ENCODE measurements at regions not wholly inside any gene's neighbourhood (a gene's known extent, or its start where the extent isn't known, plus 50 kb on each side); places are given as distances from the start of the nearest gene placed in this dataset.

DNA sequence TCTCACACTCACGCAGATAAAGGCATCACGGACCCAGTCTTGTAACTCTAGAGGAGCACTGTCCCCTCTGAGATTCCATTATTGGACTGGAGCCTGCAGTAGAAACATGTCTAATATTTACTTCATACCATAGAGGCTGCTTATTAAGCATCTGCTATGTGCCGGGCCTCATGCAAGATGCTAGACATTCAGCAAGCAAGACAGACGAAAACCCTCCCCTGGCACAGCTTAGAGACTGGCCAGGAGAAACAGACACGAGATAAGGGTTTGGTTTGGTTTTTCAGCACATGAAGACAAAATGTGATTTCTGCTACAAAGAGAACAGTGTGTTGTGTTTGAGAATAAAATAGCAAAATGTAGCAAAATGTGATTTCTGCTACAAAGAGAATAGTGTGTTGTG, 719.2 kb downstream of the MED13L start:
- no peak for DNase-seq

- DNase-seq: no peak
These were observed 723.9 kb downstream of the MED13L start for GRCh38 chr12:115553622-115554021.

DNA sequence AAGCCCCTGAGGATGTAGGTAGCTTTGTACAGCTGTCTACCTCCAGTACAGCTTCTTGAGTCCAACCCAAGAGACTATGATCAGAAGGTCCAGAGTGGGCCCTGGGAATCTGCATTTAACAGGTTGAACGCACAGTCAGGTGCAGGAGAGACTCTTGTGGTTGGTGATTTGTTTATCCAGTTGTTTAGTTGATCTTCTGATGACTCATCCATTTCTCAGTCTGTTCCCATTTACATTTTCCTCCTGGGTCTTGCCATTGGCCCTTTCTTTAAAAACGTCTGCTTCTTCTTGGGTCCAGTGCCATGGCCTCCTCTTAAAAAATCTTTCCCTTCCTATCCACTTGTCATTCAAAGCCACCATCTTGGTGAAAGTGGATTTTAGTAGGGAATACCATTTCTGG, 734.2 kb downstream of the MED13L start:
- DNase-seq: no peak

- DNase-seq: no peak
These were observed 734.8 kb downstream of the MED13L start for GRCh38 chr12:115542656-115543055.

GRCh38 chr12:115541891-115542421, 735.5 kb downstream of the MED13L start:
- no peak for DNase-seq

DNA sequence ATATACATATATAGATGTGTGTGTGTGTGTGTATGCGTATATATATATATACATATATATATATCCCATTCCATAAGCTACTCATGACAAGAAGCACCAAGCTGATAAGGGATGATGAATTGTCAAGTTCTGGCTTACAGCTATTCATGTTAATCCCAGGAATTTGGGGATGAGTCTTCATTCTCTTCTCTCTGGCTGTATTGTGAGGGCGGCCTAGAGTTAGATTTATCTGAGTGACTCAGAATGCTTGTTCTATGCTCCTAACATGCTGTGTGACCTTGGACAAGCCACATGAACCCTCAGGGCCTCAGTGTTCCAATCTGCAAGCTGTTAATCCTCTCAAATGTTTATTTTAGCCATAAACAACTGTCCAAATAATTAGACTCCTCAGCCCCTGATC, 749.0 kb downstream of the MED13L start:
- no peak for DNase-seq

GRCh38 chr12:115521771-115522409, 755.6 kb downstream of the MED13L start:
- DNase-seq: no peak

- DNase-seq: no peak
These were observed 757.6 kb downstream of the MED13L start for GRCh38 chr12:115519887-115520286.

GRCh38 chr12:115519359-115519758, 758.1 kb downstream of the MED13L start:
- no peak for DNase-seq

GRCh38 chr12:115517913-115518312, 759.6 kb downstream of the MED13L start:
- no peak for DNase-seq

DNA sequence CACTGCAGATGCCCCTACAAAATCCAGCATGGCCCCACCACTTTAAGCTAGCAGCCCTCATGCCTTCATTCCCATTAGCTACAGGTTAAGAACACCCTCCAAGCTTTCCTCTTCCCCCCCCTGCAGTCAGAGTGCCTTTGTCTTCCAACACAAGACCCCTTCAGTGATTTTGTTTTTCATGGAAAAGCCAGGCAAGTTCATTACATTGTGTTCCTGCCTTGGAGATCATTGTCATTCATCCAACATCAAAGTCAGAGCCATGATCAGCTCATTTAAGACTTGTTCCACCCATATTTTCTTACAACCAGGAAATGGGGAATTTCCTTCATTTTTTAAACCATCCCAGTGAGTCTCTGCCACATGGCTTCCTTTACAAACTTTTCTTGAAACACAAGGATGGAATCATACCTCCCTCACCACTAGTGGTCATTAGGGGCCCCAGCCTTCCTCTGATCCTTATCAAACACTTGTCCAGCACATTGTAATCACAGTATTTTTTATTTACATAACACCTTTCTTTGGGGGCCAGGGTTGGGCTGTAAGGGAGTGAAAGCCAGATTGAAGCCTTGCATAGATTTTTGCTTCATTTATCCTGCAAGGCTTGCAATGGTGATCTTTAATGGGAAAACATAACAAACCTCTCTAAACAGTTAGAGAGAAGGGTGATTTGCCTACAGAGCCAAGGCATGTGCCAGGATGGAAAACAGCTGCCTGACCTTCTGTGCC, 765.3 kb downstream of the MED13L start:
- no peak for DNase-seq

DNA sequence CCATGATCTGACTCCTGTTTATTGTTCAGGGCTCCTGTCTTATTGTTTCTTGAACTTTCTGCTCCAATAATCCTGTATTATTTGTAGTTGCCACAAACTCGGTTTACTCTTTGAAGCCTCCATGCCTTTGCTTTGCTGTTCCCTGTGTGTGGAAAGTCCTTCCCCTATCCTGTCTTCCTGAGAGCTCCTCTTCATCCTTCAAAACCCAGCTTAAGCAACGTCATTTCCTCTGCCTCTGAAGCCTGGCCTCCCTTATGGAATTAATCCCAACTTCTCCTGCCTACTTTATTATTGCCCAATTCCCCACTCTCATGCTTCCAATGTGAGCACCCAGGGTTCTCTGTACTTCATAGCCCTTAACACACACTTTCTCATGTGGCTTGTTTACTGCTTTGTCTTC, 766.2 kb downstream of the MED13L start:
- DNase-seq: no peak

DNA sequence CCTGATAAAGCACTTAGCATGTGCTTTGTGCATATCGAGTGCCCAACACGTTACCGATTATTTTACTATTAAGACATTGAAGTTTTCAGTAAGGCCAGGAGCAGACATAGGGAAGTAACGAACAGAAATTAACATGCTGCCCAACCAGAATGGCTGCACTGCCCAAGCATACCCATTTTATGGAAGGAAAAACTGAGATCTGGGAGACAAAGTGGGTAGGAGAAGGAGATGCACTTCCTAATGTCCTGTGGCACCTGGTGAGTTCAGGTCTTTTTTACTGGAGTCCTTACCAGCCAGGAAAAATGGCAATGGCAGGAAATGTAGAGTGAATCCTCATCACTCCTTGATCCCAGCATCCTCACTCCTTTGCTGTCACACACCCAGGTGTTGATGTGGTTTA, 768.5 kb downstream of the MED13L start:
- no peak for DNase-seq

DNA sequence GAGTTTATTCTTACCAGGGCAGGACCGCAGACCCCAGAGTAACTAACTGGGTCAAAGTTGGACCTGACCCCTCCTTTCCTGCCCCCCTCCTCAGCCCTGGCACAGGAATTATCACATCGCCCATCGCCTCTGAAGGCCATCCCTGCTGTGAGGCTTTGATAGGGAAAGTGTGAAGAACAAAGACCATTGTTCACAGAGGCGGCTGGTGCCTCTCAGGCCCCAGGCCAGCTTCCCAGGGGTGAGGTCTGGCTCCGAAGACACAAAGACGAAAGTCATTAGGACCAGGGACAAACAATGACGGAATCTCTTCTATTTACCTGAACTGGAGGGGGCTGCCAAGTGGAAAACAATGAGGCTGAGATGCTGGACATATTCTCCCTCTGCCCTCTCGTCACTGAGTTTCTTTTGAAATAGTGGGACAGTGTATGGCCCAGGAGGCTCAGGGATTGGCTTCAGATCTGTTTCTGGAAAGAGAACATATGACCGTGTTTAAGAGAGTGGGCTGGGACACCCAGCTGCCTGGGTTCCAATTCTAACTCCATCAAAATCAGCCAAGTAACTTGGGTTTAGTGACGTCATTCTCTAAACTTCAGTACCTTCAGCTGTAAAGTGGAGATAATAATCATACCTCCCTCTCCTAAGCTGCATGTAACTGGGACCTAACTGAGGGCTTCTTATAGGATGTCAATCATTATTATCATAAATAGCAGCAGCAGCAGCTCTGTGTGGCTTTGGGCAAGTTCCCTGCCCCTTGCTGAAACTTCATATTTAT, 769.4 kb downstream of the MED13L start:
- DNase-seq: no peak

DNA sequence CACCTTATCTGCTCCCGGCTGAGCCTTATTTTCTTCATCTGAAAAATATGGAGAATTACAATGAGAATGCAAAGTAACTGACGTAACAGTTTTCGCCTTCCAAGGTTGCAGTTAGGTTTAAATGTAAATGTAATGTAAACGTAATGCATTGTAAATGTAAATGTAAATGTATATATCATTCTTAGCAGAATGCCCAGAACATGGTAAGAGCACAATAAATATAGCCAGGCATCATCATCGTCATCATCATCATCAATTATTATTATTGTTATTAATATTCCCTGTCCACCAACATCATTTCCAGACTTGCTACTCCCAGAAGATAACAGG, 770.0 kb downstream of the MED13L start:
- DNase-seq: no peak

DNA sequence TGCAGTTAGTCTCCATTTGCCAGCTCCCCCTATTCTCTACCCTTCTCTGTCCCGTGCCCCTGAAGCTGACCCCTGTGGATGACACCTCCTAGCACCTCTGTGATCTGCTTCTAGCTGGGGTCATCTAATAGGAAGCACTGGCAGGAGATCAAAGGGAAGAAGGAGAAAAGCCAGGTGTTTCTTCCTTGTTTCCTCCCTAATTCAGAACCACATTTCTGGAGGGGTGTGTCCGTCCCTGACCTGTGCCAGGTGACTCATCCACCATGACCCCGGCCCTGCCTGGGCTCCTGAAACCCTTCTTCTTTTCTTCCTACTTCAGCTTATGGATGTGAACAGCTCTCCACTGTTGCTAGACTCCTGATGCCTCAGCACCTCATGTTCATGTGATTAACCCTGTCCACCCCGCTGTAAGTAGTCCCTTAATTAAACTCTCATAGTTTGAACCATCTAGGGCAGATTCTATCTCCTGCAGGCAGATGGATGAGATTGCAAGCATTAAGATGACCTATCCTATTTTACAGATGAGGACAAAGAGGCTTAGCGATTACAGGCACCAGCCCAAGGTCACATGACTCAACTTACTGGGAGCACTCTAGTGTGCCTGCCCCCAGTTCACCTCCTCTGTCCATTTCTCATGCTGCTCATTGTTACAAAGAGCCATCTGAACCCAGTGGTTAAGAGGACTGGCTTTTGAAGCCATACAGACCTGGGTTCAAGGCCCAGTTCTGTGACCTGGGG, 770.5 kb downstream of the MED13L start:
- no peak for DNase-seq

- DNase-seq: no peak
These were observed 772.9 kb downstream of the MED13L start for GRCh38 chr12:115504306-115505290.

DNA sequence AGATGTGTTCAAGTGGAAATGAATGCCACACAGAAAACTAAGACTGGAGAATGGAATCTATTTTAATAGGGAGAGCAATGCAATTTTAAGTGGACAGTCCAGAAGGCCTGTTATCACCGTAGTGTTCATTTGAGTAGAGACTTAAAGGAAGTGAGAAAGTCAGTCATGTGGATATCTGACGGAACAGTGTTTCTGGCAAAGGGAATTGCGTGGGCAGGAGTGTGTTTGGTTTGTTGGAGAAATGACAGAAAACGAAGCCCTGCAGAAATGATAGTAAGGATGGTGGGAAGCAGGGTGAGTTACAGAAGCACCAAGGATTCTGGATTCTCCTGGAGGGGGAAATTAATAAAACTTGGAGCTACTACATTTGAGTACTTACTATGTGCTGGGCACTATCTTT, 776.6 kb downstream of the MED13L start:
- no peak for DNase-seq

- no peak for DNase-seq
These were observed 782.2 kb downstream of the MED13L start for GRCh38 chr12:115495300-115495699.

GRCh38 chr12:115492553-115492952, 784.9 kb downstream of the MED13L start:
- DNase-seq: no peak

DNA sequence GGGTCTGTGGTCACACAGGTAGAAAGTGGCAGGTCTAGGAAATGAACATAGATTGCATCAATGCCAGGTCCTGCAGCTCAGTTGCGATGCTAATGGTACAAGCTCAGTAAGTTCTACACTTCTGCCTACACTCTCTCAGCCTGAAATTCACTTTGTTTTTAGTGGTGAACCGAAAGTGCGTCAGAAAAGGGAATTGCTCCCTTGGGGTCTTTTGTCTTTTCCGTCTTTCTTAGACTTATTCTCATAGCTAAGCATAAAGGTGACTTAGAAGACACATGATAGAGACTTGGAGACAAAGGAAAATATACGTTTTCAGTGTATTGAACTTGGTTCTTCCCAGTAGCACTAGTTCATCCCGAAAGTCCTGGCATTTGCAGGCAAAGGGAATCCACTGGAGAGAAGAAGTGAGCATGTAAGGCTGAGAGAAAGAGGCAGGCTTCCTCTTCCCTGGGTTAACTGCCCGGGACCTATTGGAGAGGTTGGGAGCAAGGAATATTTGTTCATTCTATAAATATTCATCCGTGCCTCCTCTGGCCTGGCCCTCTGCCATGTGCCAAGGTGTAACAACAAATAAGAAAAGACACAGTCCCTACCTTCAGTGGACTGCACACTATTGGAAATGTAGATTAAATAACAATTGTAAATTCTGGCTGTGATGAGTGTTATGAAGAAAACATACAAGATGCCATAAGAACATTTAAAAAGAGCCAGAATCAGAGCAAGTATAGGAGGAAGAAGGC, 785.8 kb downstream of the MED13L start:
- DNase-seq: no peak

Measured in NCI-H2107 (cell line).